Choroid plexus epithelial cell (primary cell): ENCODE measurements at regions not wholly inside any gene's neighbourhood (a gene's known extent, or its start where the extent isn't known, plus 50 kb on each side); places are given as distances from the start of the nearest gene placed in this dataset.
"Not testable (repeated sequence)": the region's sequence is repeated elsewhere in the genome, so short reads cannot be mapped to it uniquely, and the experiment has no call there.

Source experiments
- DNase-seq: peaks from one replicate; pipeline ENCODE4 v3.0.0-alpha.2; 2010; ENCODE audit warnings: low read depth
- H3K4me3 ChIP-seq: 2 replicates; pipeline ENCODE4 v1.5.1; 2011; ENCODE audit warnings: low read depth, mild to moderate bottlenecking, control low read depth, low read length, moderate library complexity
- TF ChIP-seq, protein P1 (sequence below): conservative IDR thresholded peaks from 2 replicates; pipeline ENCODE4 v1.5.1; 2011; ENCODE audit warnings: low read depth, mild to moderate bottlenecking, control low read depth, inconsistent platforms, low read length, moderate library complexity

DNA sequence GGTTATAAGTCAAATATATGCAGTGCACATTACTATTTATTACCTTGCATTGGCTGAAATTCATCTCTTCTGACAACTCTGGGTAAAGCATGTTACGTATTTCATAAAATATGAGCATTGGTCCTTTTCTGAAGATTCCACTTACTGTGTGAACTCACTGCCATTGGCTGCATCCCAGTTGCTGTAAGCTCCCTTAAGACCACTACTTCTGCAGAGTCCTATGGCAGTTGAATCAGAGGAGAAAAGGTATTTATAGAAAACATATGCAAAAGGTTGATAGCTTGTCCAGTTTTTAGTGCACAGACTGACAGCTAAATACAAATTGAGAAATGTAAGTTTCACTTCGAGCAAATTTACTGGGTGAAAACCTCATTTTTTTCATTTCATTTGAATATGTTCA lies 394.6 kb upstream of the ARRDC3 start:
- DNase-seq = no peak
- H3K4me3 ChIP-seq = no peak overlapping the region
- TF ChIP-seq, protein P1, sequence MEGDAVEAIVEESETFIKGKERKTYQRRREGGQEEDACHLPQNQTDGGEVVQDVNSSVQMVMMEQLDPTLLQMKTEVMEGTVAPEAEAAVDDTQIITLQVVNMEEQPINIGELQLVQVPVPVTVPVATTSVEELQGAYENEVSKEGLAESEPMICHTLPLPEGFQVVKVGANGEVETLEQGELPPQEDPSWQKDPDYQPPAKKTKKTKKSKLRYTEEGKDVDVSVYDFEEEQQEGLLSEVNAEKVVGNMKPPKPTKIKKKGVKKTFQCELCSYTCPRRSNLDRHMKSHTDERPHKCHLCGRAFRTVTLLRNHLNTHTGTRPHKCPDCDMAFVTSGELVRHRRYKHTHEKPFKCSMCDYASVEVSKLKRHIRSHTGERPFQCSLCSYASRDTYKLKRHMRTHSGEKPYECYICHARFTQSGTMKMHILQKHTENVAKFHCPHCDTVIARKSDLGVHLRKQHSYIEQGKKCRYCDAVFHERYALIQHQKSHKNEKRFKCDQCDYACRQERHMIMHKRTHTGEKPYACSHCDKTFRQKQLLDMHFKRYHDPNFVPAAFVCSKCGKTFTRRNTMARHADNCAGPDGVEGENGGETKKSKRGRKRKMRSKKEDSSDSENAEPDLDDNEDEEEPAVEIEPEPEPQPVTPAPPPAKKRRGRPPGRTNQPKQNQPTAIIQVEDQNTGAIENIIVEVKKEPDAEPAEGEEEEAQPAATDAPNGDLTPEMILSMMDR = no peak

DNA sequence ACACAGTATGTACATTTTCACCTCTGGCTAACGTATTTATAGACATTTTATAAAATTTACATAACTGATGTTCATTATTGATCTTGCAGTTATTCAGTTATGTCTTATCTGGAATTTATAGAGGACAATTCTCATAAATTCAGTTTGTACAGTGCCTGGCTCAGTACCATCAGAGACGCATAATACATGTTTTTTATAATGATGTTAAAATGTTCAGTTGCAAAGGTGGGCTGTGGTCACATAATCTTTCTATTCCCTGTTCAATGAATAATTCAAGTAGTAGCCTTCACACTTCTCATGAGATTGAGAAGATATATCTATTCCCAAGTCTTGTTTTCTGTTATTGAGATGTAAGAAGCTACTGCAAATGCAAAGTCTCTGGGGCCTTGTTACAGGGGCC lies 393.1 kb upstream of the ARRDC3 start:
- TF ChIP-seq, protein P1 = no peak
- DNase-seq = no peak

DNA sequence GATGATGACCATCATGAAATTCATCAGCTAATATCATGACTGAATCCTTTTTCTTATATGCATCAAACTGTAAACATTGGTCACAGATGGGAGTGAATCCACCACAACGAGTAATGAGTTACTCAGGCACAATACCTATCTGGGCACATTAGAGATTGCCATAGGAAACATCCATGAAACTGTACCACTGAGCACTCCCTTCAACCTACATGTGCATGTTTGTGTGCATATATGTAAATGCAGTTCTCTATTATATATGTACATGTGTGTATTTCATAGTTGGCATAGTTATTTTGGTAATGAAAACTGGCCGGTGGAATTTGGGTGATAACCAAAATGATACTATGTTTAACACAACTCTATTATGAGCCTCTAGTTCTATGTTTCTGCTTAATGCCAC lies 387.3 kb upstream of the ARRDC3 start:
- TF ChIP-seq, protein P1 = no peak
- DNase-seq = no peak
- no peak overlapping the region for H3K4me3 ChIP-seq

More for the DNA sequence above, 393.1 kb upstream of the ARRDC3 start:
- no peak overlapping the region for H3K4me3 ChIP-seq

DNA sequence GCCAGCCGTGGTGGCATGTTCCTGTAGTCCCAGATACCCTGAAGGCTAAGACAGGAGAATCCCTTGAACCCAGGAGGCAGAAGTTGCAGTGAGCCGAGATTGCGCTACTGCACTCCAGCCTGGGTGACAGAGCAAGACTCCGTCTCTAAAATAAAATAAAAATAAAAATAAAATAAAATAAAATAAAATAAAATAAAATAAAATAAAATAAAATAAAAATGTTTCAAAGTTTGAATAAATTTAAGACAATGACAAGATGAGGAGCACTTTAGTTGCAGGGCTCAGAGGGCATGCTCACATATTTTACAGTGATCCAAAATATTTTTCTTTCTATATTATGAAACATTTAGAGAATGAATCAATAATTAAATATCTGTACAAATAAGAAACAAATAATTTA lies 374.3 kb upstream of the ARRDC3 start:
- H3K4me3 ChIP-seq, DNase-seq: not testable (repeated sequence)

DNA sequence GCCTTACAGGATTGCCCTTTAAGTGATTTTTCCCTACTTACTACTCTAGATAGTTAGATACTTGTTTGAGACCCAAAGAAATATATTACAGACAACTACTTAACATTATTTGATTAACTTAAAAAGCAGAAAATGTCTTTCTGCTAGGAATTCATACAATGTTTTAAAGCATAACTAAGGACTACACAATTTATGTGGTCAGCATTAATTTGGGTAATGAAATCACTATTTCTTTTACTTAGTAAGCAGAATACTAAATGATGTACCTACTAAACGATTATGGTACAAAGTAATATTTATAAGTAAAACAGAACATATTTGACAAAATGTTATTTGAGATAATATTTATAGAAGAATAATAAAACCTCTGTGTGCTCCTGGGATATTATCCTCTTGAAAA lies 371.9 kb upstream of the ARRDC3 start:
- TF ChIP-seq, protein P1 = no peak
- no peak for DNase-seq
- H3K4me3 ChIP-seq = no peak overlapping the region

DNA sequence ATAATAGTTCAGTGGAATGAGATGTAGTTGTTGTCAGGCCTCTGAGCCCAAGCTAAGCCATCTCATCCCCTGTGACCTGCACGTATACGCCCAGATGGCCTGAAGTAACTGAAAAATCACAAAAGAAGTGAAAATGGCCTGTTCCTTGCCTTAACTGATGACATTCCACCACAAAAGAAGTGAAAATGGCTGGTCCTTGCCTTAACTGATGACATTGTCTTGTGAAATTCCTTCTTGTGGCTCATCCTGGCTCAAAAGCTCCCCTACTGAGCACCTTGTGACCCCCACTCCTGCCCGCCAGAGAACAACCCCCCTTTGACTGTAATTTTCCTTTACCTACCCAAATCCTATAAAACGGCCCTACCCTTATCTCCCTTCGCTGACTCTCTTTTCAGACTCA lies 361.4 kb upstream of the ARRDC3 start:
- not testable (repeated sequence) for H3K4me3 ChIP-seq, DNase-seq

DNA sequence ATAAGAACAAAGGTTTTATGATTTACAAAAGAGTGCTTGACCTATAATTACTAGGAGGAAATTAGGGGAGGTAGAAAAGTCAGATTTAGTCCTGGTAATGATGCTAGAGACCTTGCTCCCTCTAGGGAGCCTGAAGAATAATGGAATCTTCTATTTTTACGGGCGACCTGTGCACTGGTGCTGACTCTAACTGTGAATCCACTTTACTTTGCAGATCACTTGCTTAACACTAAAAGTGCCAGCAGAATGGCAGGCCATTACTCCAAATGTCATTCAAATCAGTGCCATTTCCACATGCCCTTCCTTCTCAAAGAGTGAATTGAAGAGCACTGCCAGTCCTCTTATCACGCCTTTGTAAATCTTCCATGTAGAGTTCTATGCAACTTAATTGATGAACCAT lies 359.4 kb upstream of the ARRDC3 start:
- H3K4me3 ChIP-seq = no peak overlapping the region
- TF ChIP-seq, protein P1 = no peak
- no peak for DNase-seq

DNA sequence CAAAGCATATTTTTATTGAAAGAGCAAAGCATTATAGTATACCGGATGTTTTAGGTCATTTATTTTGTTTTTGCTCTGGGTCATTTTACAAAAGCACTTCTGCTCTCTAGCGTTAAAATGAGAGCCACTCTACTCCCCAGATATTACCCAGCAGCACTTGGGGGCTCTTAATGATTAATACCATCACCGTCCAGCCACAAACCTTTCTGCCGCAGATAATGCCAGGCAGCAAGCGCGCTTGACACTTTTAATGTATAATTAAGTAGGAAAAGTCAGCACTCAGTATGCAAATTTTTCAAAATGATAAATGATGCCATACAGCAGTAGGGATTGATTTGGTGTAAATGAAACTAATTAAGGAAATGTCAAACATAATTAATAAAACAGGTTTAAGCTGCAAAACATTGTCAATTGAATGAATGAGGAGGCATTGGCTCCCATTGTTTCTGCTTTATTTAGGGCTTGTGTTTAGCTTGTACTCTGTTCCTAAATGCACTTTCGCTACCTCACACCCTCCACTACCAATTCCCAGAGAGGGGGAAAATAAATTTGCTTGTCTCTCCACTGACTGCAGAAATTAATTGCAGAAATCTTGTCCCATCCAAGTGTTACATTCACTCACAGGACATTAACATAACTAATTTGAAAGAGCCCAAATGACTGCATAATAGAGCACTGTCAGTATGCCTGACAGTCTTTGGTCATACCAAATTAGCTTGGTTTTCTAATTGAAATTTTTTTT lies 358.8 kb upstream of the ARRDC3 start:
- H3K4me3 ChIP-seq = no peak overlapping the region
- TF ChIP-seq, protein P1 = no peak
- DNase-seq = no peak
